Tibial nerve (tissue), 4 donors: ENCODE measurements at regions not wholly inside any gene's neighbourhood (a gene's known extent, or its start where the extent isn't known, plus 50 kb on each side); places are given as distances from the start of the nearest gene placed in this dataset.

Experiments
- DNase-seq, 2 donors: peaks; one replicate each; pipeline ENCODE4 v3.0.0-alpha.2; 2019; ENCODE audit warnings: low spot score in 2 of 2
- H3K27ac ChIP-seq, 4 donors: fragments of 200-600 bp; sonication (generic) in 3 of 4; one replicate each; pipeline ENCODE4 v1.5.1; 2017 to 2019; ENCODE audit warnings: mild to moderate bottlenecking in 1 of 4
- H3K27me3 ChIP-seq, 2 donors: fragments of 200-600 bp; sonication (generic) in 1 of 2; one replicate each; pipeline versions ENCODE4 v1.5.1 to v1.6.0; 2017 to 2019
- H3K36me3 ChIP-seq, 3 donors: fragments of 200-600 bp; sonication (generic); one replicate each; pipeline ENCODE4 v1.5.1; 2018 to 2019
- H3K4me1 ChIP-seq, 4 donors: fragments of 200-600 bp; sonication (generic) in 3 of 4; one replicate each; pipeline ENCODE4 v1.5.1; 2017 to 2019
- H3K4me3 ChIP-seq, 4 donors: fragments of 200-600 bp; sonication (generic) in 3 of 4; one replicate each; pipeline ENCODE4 v1.5.1; 2017 to 2019; ENCODE audit warnings: mild to moderate bottlenecking in 1 of 4, moderate library complexity in 1 of 4
- H3K9me3 ChIP-seq, 4 donors: fragments of 200-600 bp; sonication (generic) in 3 of 4; one replicate each; pipeline ENCODE4 v1.5.1; 2017 to 2019
- CTCF ChIP-seq, 5 experiments: fragments of 200-600 bp in 3 of 5; fragments of 450-650 bp in 2 of 5; sonication (generic) in 3 of 5; IDR thresholded peaks; one replicate each; pipeline ENCODE4 v1.5.1; 2016 to 2019; ENCODE audit warnings: antibody characterized with exemption in 5 of 5, mild to moderate bottlenecking in 3 of 5, moderate library complexity in 2 of 5
- EP300 ChIP-seq, 2 donors: sonication (generic); formaldehyde crosslinking; IDR thresholded peaks; one replicate each; pipeline ENCODE4 v1.6.1; 2017; ENCODE audit warnings: antibody characterized with exemption in 2 of 2, mild to moderate bottlenecking in 1 of 2
- POLR2A ChIP-seq, 2 donors: fragments of 450-650 bp; IDR thresholded peaks; one replicate each; pipeline ENCODE4 v1.6.1; 2017; ENCODE audit warnings: antibody characterized with exemption in 2 of 2, mild to moderate bottlenecking in 2 of 2, moderate library complexity in 2 of 2
- WGBS, 2 donors: methylation state at CpG; one replicate each; pipeline ENCODE4 v1.1.5; 2018; 5-methylcytosine and 5-hydroxymethylcytosine counted together

- TF ChIP-seq CTCF (IDR thresholded peaks at IDR 0.05) = no peak
- no peak for TF ChIP-seq POLR2A (IDR thresholded peaks at IDR 0.05)
- TF ChIP-seq EP300 (IDR thresholded peaks at IDR 0.05) = no peak
- H3K27me3 ChIP-seq = no peaks in the 10 kb centered on the region
- no peak overlapping the region for H3K4me3 ChIP-seq
- H3K9me3 ChIP-seq = no peaks in the 10 kb centered on the region
- H3K4me1 ChIP-seq = no peaks in the 10 kb centered on the region
- peaks cover 0 to 2% (median 0%) of the 10 kb centered on the region in 3 donors for H3K36me3 ChIP-seq
- 53 to 66% methylated on average over 3 of the region's 3 CpGs for WGBS, 2 donors
- no peak overlapping the region for H3K27ac ChIP-seq
- no peak for DNase-seq
Measured at GRCh38 chr7:12102527-12102926, 108.6 kb upstream of the TMEM106B start.

GRCh38 chr7:12103948-12104347 lies 107.1 kb upstream of the TMEM106B start:
- TF ChIP-seq CTCF (IDR thresholded peaks at IDR 0.05) = no peak
- no peak for TF ChIP-seq POLR2A (IDR thresholded peaks at IDR 0.05)
- TF ChIP-seq EP300 (IDR thresholded peaks at IDR 0.05) = no peak
- H3K36me3 ChIP-seq = peaks cover 0 to 2% (median 0%) of the 10 kb centered on the region in 3 donors
- H3K27ac ChIP-seq = no peak overlapping the region
- H3K4me1 ChIP-seq = no peaks in the 10 kb centered on the region
- H3K27me3 ChIP-seq = no peaks in the 10 kb centered on the region
- no peak for DNase-seq
- H3K9me3 ChIP-seq = no peaks in the 10 kb centered on the region
- no peak overlapping the region for H3K4me3 ChIP-seq

- DNase-seq = no peak
- peak overlapping the region in 2 of 4 donors; percentile 2 to 31 for H3K27ac ChIP-seq
- H3K9me3 ChIP-seq = no peaks in the 10 kb centered on the region
- peaks cover 0 to 5% of the 10 kb centered on the region in 2 donors for H3K27me3 ChIP-seq
- H3K4me1 ChIP-seq = peaks cover 0 to 9% (median 0%) of the 10 kb centered on the region in 4 donors
- 40 to 52% methylated on average over 2 of the region's 2 CpGs for WGBS, 2 donors
- no peak overlapping the region for H3K4me3 ChIP-seq
- H3K36me3 ChIP-seq = no peaks in the 10 kb centered on the region
- no peak for TF ChIP-seq CTCF (IDR thresholded peaks at IDR 0.05)
- no peak for TF ChIP-seq POLR2A (IDR thresholded peaks at IDR 0.05)
- no peak for TF ChIP-seq EP300 (IDR thresholded peaks at IDR 0.05)
Measured at GRCh38 chr7:12107381-12107780, 103.7 kb upstream of the TMEM106B start.

GRCh38 chr7:12107841-12108254 lies 103.2 kb upstream of the TMEM106B start:
- Histone ChIP-seq H3K4me1 (peaks cover 0 to 9% (median 0%) of the 10 kb centered on the region in 4 donors), H3K27me3 (peaks cover 0 to 5% of the 10 kb centered on the region in 2 donors), H3K4me3 (no peak overlapping the region), H3K9me3 (no peaks in the 10 kb centered on the region), H3K36me3 (no peaks in the 10 kb centered on the region), H3K27ac (peak overlapping the region in 2 of 4 donors; percentile 2 to 31)
- WGBS, 2 donors = 17 to 20% methylated on average over 3 of the region's 3 CpGs
- TF ChIP-seq POLR2A (IDR thresholded peaks at IDR 0.05) = no peak
- no peak for TF ChIP-seq CTCF (IDR thresholded peaks at IDR 0.05)
- TF ChIP-seq EP300 (IDR thresholded peaks at IDR 0.05) = no peak
- DNase-seq = no peak

- peaks cover 0 to 9% (median 0%) of the 10 kb centered on the region in 4 donors for H3K4me1 ChIP-seq
- H3K4me3 ChIP-seq = no peak overlapping the region
- H3K27me3 ChIP-seq = peaks cover 0 to 5% of the 10 kb centered on the region in 2 donors
- H3K36me3 ChIP-seq = no peaks in the 10 kb centered on the region
- no peak for DNase-seq
- TF ChIP-seq POLR2A (IDR thresholded peaks at IDR 0.05) (no peak), CTCF (IDR thresholded peaks at IDR 0.05) (no peak), EP300 (IDR thresholded peaks at IDR 0.05) (no peak)
- WGBS, 2 donors = 70 to 72% methylated on average over 3 of the region's 3 CpGs
- no peaks in the 10 kb centered on the region for H3K9me3 ChIP-seq
- peak overlapping the region in 3 of 4 donors; percentile 12 to 85 (median 83) for H3K27ac ChIP-seq
Measured at GRCh38 chr7:12110425-12110824, 100.7 kb upstream of the TMEM106B start.
